ENCODE measurements at regions not wholly inside any gene's neighbourhood (a gene's known extent, or its start where the extent isn't known, plus 50 kb on each side); places are given as distances from the start of the nearest gene placed in this dataset.
A peak's percentile ranks its signal among the peaks of the same experiment; 100 is the strongest.
"Not testable (repeated sequence)": the region's sequence is repeated elsewhere in the genome, so short reads cannot be mapped to it uniquely, and the experiment has no call there.

- no peak for DNase-seq (ENCODE audit: low read depth in 2 of 2)
Measured at GRCh38 chr3:153746211-153746610, 375.0 kb upstream of the ARHGEF26 start.

GRCh38 chr3:153749070-153749610, 372.1 kb upstream of the ARHGEF26 start:
- DNase-seq (ENCODE audit: low read depth in 2 of 2): no peak

GRCh38 chr3:153752405-153753027, 368.7 kb upstream of the ARHGEF26 start:
- no peak for DNase-seq (ENCODE audit: low read depth in 2 of 2)

GRCh38 chr3:153753035-153753434, 368.2 kb upstream of the ARHGEF26 start:
- DNase-seq (ENCODE audit: low read depth in 2 of 2): no peak

- DNase-seq (ENCODE audit: low read depth in 2 of 2): no peak
Measured at GRCh38 chr3:153756816-153757215, 364.4 kb upstream of the ARHGEF26 start.

GRCh38 chr3:153757839-153758238, 363.4 kb upstream of the ARHGEF26 start:
- no peak for DNase-seq (ENCODE audit: low read depth in 2 of 2)

GRCh38 chr3:153760948-153761347, 360.2 kb upstream of the ARHGEF26 start:
- DNase-seq (ENCODE audit: low read depth in 2 of 2): no peak

GRCh38 chr3:153762411-153763235, 358.6 kb upstream of the ARHGEF26 start:
- DNase-seq (ENCODE audit: low read depth in 2 of 2): no peak

GRCh38 chr3:153767601-153768560, 353.3 kb upstream of the ARHGEF26 start:
- no peak for DNase-seq (ENCODE audit: low read depth in 2 of 2)

- DNase-seq (ENCODE audit: low read depth in 2 of 2): peak in 1 of 2 donors; percentile 42
Measured at GRCh38 chr3:153768561-153769469, 352.4 kb upstream of the ARHGEF26 start.

GRCh38 chr3:153783106-153783505, 338.1 kb upstream of the ARHGEF26 start:
- no peak for DNase-seq (ENCODE audit: low read depth in 2 of 2)

- no peak for DNase-seq (ENCODE audit: low read depth in 2 of 2)
Measured at GRCh38 chr3:153783741-153784480, 337.3 kb upstream of the ARHGEF26 start.

- no peak for DNase-seq (ENCODE audit: low read depth in 2 of 2)
Measured at GRCh38 chr3:153785901-153786300, 335.3 kb upstream of the ARHGEF26 start.

GRCh38 chr3:153789380-153789779, 331.8 kb upstream of the ARHGEF26 start:
- DNase-seq (ENCODE audit: low read depth in 2 of 2): no peak

- DNase-seq (ENCODE audit: low read depth in 2 of 2): not testable (repeated sequence)
Measured at GRCh38 chr3:153797056-153797455, 324.1 kb upstream of the ARHGEF26 start.

- DNase-seq (ENCODE audit: low read depth in 2 of 2): no peak
Measured at GRCh38 chr3:153809097-153809496, 312.1 kb upstream of the ARHGEF26 start.

GRCh38 chr3:153818338-153818737, 302.9 kb upstream of the ARHGEF26 start:
- DNase-seq (ENCODE audit: low read depth in 2 of 2): no peak

GRCh38 chr3:153820035-153820434, 301.2 kb upstream of the ARHGEF26 start:
- DNase-seq (ENCODE audit: low read depth in 2 of 2): no peak

GRCh38 chr3:153828346-153828745, 292.8 kb upstream of the ARHGEF26 start:
- not testable (repeated sequence) for DNase-seq (ENCODE audit: low read depth in 2 of 2)

GRCh38 chr3:153829606-153830170, 291.5 kb upstream of the ARHGEF26 start:
- DNase-seq (ENCODE audit: low read depth in 2 of 2): no peak
